Suppressor macrophage (primary cell): ENCODE measurements at regions not wholly inside any gene's neighbourhood (a gene's known extent, or its start where the extent isn't known, plus 50 kb on each side); places are given as distances from the start of the nearest gene placed in this dataset.
A peak's percentile ranks its signal among the peaks of the same experiment; 100 is the strongest.

ENCODE experiments used
- DNase-seq, 4 experiments: peaks; one replicate each; pipeline ENCODE4 v3.0.0-alpha.2; 2020 to 2022

GRCh38 chr3:40961104-40961857 is 238.0 kb upstream of the CTNNB1 start:
- no peak for DNase-seq

GRCh38 chr3:40962721-40963120 is 236.6 kb upstream of the CTNNB1 start:
- no peak for DNase-seq

- no peak for DNase-seq
These were observed 230.6 kb upstream of the CTNNB1 start for GRCh38 chr3:40968666-40969065.

GRCh38 chr3:40969341-40969740 is 230.0 kb upstream of the CTNNB1 start:
- DNase-seq: no peak

- no peak for DNase-seq
These were observed 229.4 kb upstream of the CTNNB1 start for GRCh38 chr3:40969756-40970466.

- peak; percentile 81 to 97 (median 87) for DNase-seq
These were observed 227.8 kb upstream of the CTNNB1 start for GRCh38 chr3:40971191-40972168.

GRCh38 chr3:40972350-40972749 is 227.0 kb upstream of the CTNNB1 start:
- DNase-seq: no peak

- DNase-seq: no peak
These were observed 226.2 kb upstream of the CTNNB1 start for GRCh38 chr3:40973141-40973540.

GRCh38 chr3:40975711-40976121 is 223.6 kb upstream of the CTNNB1 start:
- DNase-seq: no peak

- no peak for DNase-seq
These were observed 223.1 kb upstream of the CTNNB1 start for GRCh38 chr3:40976241-40976640.

- DNase-seq: no peak
These were observed 220.9 kb upstream of the CTNNB1 start for GRCh38 chr3:40978442-40978841.

- DNase-seq: no peak
These were observed 219.3 kb upstream of the CTNNB1 start for GRCh38 chr3:40979962-40980361.

GRCh38 chr3:40980467-40980866 is 218.8 kb upstream of the CTNNB1 start:
- DNase-seq: no peak

- peak in 2 of 4 experiments; percentile 12 to 47 for DNase-seq
These were observed 214.1 kb upstream of the CTNNB1 start for GRCh38 chr3:40985195-40985594.

GRCh38 chr3:40988468-40988867 is 210.8 kb upstream of the CTNNB1 start:
- DNase-seq: no peak

GRCh38 chr3:40989141-40990061 is 209.9 kb upstream of the CTNNB1 start:
- no peak for DNase-seq

GRCh38 chr3:40990062-40990456 is 209.2 kb upstream of the CTNNB1 start:
- no peak for DNase-seq

- DNase-seq: no peak
These were observed 207.3 kb upstream of the CTNNB1 start for GRCh38 chr3:40992023-40992422.

GRCh38 chr3:40994611-40995010 is 204.7 kb upstream of the CTNNB1 start:
- DNase-seq: no peak

GRCh38 chr3:40995271-40995670 is 204.0 kb upstream of the CTNNB1 start:
- DNase-seq: no peak

- DNase-seq: no peak
These were observed 202.9 kb upstream of the CTNNB1 start for GRCh38 chr3:40996382-40996781.
